Epithelial cell of esophagus (primary cell): ENCODE measurements at regions not wholly inside any gene's neighbourhood (a gene's known extent, or its start where the extent isn't known, plus 50 kb on each side); places are given as distances from the start of the nearest gene placed in this dataset.
A peak's percentile ranks its signal among the peaks of the same experiment; 100 is the strongest.

Source experiments
- DNase-seq: peaks from one replicate; pipeline ENCODE4 v3.0.0; 2010; ENCODE audit warnings: low read depth
- H3K4me3 ChIP-seq: 2 replicates; pipeline ENCODE4 v1.5.1; 2011; ENCODE audit warnings: mild to moderate bottlenecking, low read length, control low read depth
- TF ChIP-seq, protein P1 (sequence below): IDR thresholded peaks from 2 replicates; pipeline ENCODE4 v1.5.1; 2011; ENCODE audit warnings: low read depth, mild to moderate bottlenecking, low read length, control low read depth, inconsistent platforms; ENCODE audit not compliant: insufficient read depth; ENCODE audit errors: missing control alignments

DNA sequence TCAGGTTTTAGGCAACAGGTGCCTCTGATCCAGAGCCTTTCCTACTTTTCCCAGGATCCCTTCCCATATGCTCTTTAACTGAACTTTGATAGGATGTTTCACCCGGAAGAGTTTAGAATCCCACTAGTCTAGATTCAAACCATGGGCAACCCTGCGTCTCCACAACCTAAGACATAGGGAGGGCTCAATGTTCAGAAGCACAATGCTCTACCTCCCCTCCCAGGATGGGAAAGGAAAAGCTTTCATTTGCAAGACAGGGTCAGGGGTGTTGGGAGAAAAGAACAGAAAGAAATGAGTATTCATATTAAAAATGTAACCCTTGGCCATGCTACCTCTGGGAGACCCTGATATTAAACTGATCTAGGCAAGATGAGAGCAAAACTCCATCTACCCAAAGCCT lies 230.4 kb downstream of the MREG start:
- DNase-seq, result no peak
- TF ChIP-seq, protein P1, sequence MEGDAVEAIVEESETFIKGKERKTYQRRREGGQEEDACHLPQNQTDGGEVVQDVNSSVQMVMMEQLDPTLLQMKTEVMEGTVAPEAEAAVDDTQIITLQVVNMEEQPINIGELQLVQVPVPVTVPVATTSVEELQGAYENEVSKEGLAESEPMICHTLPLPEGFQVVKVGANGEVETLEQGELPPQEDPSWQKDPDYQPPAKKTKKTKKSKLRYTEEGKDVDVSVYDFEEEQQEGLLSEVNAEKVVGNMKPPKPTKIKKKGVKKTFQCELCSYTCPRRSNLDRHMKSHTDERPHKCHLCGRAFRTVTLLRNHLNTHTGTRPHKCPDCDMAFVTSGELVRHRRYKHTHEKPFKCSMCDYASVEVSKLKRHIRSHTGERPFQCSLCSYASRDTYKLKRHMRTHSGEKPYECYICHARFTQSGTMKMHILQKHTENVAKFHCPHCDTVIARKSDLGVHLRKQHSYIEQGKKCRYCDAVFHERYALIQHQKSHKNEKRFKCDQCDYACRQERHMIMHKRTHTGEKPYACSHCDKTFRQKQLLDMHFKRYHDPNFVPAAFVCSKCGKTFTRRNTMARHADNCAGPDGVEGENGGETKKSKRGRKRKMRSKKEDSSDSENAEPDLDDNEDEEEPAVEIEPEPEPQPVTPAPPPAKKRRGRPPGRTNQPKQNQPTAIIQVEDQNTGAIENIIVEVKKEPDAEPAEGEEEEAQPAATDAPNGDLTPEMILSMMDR, result no peak
- no peak overlapping the region for H3K4me3 ChIP-seq

DNA sequence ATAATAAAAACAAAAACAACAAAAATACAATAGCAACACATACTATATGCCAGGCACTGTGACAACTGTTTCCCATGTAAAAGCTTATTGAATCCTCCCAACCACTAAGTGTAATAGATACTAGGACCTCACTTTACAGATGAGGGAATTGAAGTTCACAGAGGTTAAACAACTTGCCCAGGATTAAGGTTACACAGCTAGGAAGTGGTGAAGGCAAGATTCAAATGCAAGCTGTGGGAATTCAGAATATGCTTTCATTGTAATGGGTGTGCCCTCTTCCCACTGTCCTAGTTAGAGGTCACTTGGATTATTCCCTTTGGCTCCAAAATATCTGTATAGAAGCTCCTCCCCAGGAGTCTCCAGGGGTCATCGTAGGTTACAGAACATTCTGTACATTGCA lies 231.1 kb downstream of the MREG start:
- TF ChIP-seq, protein P1, result no peak
- no peak overlapping the region for H3K4me3 ChIP-seq
- DNase-seq, result no peak

DNA sequence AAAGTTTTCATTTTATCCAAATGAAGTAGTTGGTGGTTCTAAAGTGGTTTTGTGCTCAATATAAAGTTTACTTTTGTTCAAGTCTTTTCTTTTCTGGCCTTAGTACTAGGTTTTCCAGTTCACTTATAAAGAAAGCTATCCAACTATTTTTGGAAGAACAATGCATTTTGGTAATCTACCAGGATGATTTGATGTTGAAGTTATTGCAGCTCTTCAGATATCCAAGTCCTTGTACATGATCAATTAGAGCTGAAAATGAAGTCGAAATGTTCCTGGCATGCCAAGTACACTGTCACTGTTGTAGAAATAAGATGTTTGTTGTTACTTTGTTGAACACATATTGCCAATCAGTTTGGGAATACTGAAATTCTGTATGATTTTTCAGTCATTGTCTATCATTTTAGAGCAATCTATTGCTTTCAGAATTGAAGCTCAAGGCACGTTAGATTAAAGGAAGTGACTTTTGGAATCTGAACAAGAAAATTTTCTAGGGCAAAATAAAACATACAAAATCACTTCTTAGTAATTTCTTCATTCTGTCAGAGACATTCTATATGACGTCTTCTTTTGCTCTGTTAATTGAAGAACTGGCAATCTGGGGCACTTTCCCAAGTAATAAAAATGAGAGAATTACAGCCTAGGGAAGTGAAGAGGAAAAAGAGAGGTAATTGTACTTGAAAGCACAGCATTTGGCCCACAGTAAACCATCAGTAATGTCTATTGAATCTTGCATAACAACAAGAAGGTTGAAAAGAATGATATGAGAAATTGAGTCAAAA lies 232.3 kb downstream of the MREG start:
- TF ChIP-seq, protein P1, result no peak
- H3K4me3 ChIP-seq, result no peak overlapping the region
- DNase-seq, result no peak

DNA sequence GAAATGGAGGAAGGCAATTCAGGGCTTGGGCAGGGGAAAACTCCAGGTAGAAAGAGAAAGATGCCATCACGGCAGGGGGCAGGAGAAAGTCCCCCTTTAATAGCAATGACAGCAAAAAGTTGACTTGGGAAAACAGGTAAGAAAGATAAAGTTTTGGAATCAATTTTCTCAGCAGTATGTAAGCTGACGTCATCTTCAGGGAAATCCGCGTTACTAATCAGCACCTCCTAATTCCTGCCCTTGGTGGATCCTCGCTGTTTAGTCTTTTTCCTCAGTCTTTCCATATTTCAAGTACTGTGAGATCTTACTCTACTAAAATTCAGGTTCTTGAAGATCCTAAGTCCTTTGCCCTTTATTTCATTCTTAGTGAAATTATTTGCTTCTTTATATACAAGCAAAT lies 233.0 kb downstream of the MREG start:
- TF ChIP-seq, protein P1, result no peak
- H3K4me3 ChIP-seq, result no peak overlapping the region
- no peak for DNase-seq

DNA sequence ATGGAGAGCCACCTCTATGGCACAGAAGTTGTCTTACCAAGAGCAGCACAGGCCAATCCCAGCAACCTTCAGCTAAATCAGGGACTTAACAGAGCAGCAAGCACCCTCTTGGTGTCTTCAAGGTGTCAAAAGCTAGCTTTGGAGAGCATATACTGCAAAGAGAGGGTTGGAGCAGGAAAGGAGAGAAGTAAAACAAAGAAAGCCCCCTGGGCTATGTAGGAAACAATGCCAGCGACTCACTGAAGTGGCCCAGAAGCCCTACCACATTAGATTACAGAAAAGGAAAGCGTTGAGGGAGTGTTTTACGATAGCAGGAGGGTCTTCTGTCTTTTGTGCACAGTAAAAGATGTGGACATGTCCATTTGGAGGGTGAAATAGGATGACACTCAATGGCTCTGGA lies 233.4 kb downstream of the MREG start:
- DNase-seq, result no peak
- H3K4me3 ChIP-seq, result no peak overlapping the region

DNA sequence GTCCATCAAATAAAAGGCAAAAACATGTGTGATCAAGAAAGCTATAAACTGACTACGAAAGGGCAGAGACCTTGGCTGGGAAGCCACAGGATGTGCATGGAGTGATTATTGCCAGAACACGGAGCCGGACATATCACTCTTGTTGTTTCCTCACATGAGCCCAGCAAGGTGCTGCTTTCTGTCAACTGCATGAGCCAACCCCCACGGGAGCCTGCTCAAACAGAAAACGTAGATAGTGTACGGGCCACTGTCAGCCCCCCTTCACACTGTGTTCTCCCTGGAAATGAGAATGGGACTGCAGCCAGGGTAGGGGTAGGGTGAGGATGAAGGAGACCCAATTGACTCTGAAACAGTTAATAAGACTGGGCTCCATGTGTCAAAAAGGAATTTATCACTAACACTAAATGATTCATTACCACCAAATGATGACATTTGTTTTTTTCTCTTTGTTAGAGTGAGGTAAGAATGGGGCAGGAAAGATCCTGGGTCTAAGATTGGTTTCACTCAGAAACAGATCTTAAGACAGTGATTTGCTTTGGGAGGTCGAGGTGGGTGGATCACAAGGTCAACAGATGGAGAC lies 235.8 kb downstream of the MREG start:
- peak; percentile 14 for DNase-seq
- H3K4me3 ChIP-seq, result no peak overlapping the region
- TF ChIP-seq, protein P1, result no peak

More for the DNA sequence above, 233.4 kb downstream of the MREG start:
- TF ChIP-seq, protein P1, result no peak
